WTC11 (cell line): ENCODE measurements at regions not wholly inside any gene's neighbourhood (a gene's known extent, or its start where the extent isn't known, plus 50 kb on each side); places are given as distances from the start of the nearest gene placed in this dataset.

ENCODE experiments used
- ATAC-seq: fragments of 200-7000 bp; cut with Tn5 transposase; 2 replicates; pipeline ENCODE4 v1.10.0; 2021; ENCODE audit warnings: mild to moderate bottlenecking, moderate library complexity
- CTCF ChIA-PET: fragments of 300-600 bp; sonication (Branson Sonifier 250); formaldehyde crosslinking; loops from one replicate; lab custom pipeline; 2021; ENCODE audit warnings: antibody characterized with exemption; lab: Charles Lee
- POLR2A ChIA-PET: fragments of 350-600 bp; sonication (Branson Sonifier 250); formaldehyde crosslinking; loops from one replicate; lab custom pipeline; 2021; ENCODE audit warnings: antibody characterized with exemption; lab: Charles Lee
- DNase-seq: peaks from one replicate; pipeline ENCODE4 v3.0.0; 2021; ENCODE audit warnings: low spot score
- H3K27ac Mint-ChIP-seq: 2 replicates; pipeline ENCODE4 v1.8.0; 2021; ENCODE audit warnings: mixed read lengths
- H3K27me3 Mint-ChIP-seq: 2 replicates; pipeline ENCODE4 v1.8.0; 2021; ENCODE audit warnings: low read depth, mild to moderate bottlenecking, moderate library complexity, mixed read lengths
- H3K36me3 Mint-ChIP-seq: 2 replicates; pipeline ENCODE4 v1.8.0; 2021; ENCODE audit warnings: mixed read lengths
- H3K4me1 Mint-ChIP-seq: 2 replicates; pipeline ENCODE4 v1.8.0; 2022; ENCODE audit warnings: mixed read lengths
- H3K4me3 Mint-ChIP-seq: 2 replicates; pipeline ENCODE4 v1.8.0; 2021; ENCODE audit warnings: mild to moderate bottlenecking, moderate library complexity, mixed read lengths
- H3K9me3 Mint-ChIP-seq: 2 replicates; pipeline ENCODE4 v1.8.0; 2021; ENCODE audit warnings: mixed read lengths
- ATF3 ChIP-seq: sonication (generic); formaldehyde crosslinking; conservative IDR thresholded peaks from 2 replicates; pipeline ENCODE4 v1.8.1; 2022; ENCODE audit warnings: mild to moderate bottlenecking, missing genetic modification reagents
- CREB1 ChIP-seq: sonication (generic); formaldehyde crosslinking; IDR thresholded peaks from 2 replicates; pipeline ENCODE4 v1.8.0; 2023; ENCODE audit warnings: mild to moderate bottlenecking, missing genetic modification reagents
- CTCF ChIP-seq: fragments of 200-600 bp; IDR thresholded peaks from 2 replicates; pipeline ENCODE4 v1.8.0; 2022; ENCODE audit warnings: antibody characterized with exemption
- ESRRA ChIP-seq: sonication (generic); formaldehyde crosslinking; IDR thresholded peaks from 2 replicates; pipeline ENCODE4 v1.8.1; 2022; ENCODE audit warnings: mild to moderate bottlenecking, missing genetic modification reagents, borderline replicate concordance
- GABPB1 ChIP-seq: sonication (generic); formaldehyde crosslinking; IDR thresholded peaks from 2 replicates; pipeline ENCODE4 v1.8.1; 2023; ENCODE audit warnings: mild to moderate bottlenecking, missing genetic modification reagents
- IRF1 ChIP-seq: sonication (generic); formaldehyde crosslinking; IDR thresholded peaks from 2 replicates; pipeline ENCODE4 v1.8.0; 2023; ENCODE audit warnings: missing genetic modification reagents
- JAZF1 ChIP-seq: fragments of 250-450 bp; sonication (Bioruptor Pico); IDR thresholded peaks from 2 replicates; pipeline ENCODE4 v1.9.0; 2021; ENCODE audit warnings: moderate library complexity, mild to moderate bottlenecking, inconsistent platforms
- NFATC4 ChIP-seq: fragments of 250-450 bp; sonication (Bioruptor Pico); IDR thresholded peaks from 2 replicates; pipeline ENCODE4 v1.9.0; 2021; ENCODE audit warnings: mild to moderate bottlenecking
- NFE2L1 ChIP-seq: sonication (generic); formaldehyde crosslinking; IDR thresholded peaks from 2 replicates; pipeline ENCODE4 v1.8.1; 2023; ENCODE audit warnings: missing genetic modification reagents
- NR1H2 ChIP-seq: sonication (generic); formaldehyde crosslinking; IDR thresholded peaks from 2 replicates; pipeline ENCODE4 v1.9.0; 2021; ENCODE audit warnings: mild to moderate bottlenecking, moderate library complexity, missing genetic modification reagents
- NR2C2 ChIP-seq: sonication (generic); formaldehyde crosslinking; IDR thresholded peaks from 2 replicates; pipeline ENCODE4 v1.8.0; 2022; ENCODE audit warnings: mild to moderate bottlenecking, missing genetic modification reagents
- PRDM15 ChIP-seq: sonication (generic); formaldehyde crosslinking; IDR thresholded peaks from 2 replicates; pipeline ENCODE4 v1.8.0; 2022; ENCODE audit warnings: missing genetic modification reagents
- PRRX2 ChIP-seq: fragments of 250-450 bp; sonication (Bioruptor Pico); IDR thresholded peaks from 2 replicates; pipeline ENCODE4 v1.8.0; 2021; ENCODE audit warnings: mild to moderate bottlenecking
- SMAD4 ChIP-seq: sonication (generic); formaldehyde crosslinking; IDR thresholded peaks from 2 replicates; pipeline ENCODE4 v1.8.0; 2022; ENCODE audit warnings: mild to moderate bottlenecking, missing genetic modification reagents
- SOX15 ChIP-seq: fragments of 250-450 bp; sonication (Bioruptor Pico); IDR thresholded peaks from 2 replicates; pipeline ENCODE4 v1.9.0; 2021; ENCODE audit warnings: mild to moderate bottlenecking
- TCF7 ChIP-seq: sonication (generic); formaldehyde crosslinking; IDR thresholded peaks from 2 replicates; pipeline ENCODE4 v1.8.0; 2022; ENCODE audit warnings: mild to moderate bottlenecking, low read depth, missing genetic modification reagents, moderate library complexity
- ZBTB43 ChIP-seq: sonication (generic); formaldehyde crosslinking; IDR thresholded peaks from 2 replicates; pipeline ENCODE4 v1.8.1; 2023; ENCODE audit warnings: mild to moderate bottlenecking, missing genetic modification reagents
- ZMAT4 ChIP-seq: fragments of 250-450 bp; sonication (Bioruptor Pico); IDR thresholded peaks from 2 replicates; pipeline ENCODE4 v1.9.0; 2021; ENCODE audit warnings: mild to moderate bottlenecking
- ZNF121 ChIP-seq: sonication (generic); formaldehyde crosslinking; IDR thresholded peaks from 2 replicates; pipeline ENCODE4 v1.8.0; 2023; ENCODE audit warnings: missing genetic modification reagents
- ZNF281 ChIP-seq: sonication (generic); formaldehyde crosslinking; IDR thresholded peaks from 2 replicates; pipeline ENCODE4 v1.8.0; 2023; ENCODE audit warnings: mild to moderate bottlenecking, missing genetic modification reagents
- ZNF671 ChIP-seq: fragments of 250-450 bp; sonication (Bioruptor Pico); IDR thresholded peaks from 2 replicates; pipeline ENCODE4 v1.8.0; 2021; ENCODE audit warnings: mild to moderate bottlenecking

- CTCF ChIA-PET: no interaction called here
- Mint-ChIP-seq H3K4me1 (no peaks in the 10 kb centered on the region), H3K4me3 (no peak overlapping the region), H3K27me3 (peaks cover 6% of the 10 kb centered on the region; the same call in 1 of the 2 replicates), H3K27ac (no peak overlapping the region), H3K36me3 (peaks cover 12% of the 10 kb centered on the region), H3K9me3 (peaks cover 17% of the 10 kb centered on the region)
- POLR2A ChIA-PET: no interaction called here
- DNase-seq: no peak
- TF ChIP-seq ZBTB43 (CRISPR knock-in tag) (no peak), ZNF671 (CRISPR knock-in tag) (no peak), JAZF1 (CRISPR knock-in tag) (no peak), ATF3 (no peak), TCF7 (CRISPR knock-in tag) (no peak), ZNF121 (CRISPR knock-in tag) (no peak)
- ATAC-seq: no peak
Observed at GRCh38 chr2:42864222-42864621, 71.8 kb upstream of the HAAO start.

GRCh38 chr2:42863751-42864150, 71.4 kb upstream of the HAAO start:
- ChIA-PET CTCF (no interaction called here), POLR2A (no interaction called here)
- H3K4me1 Mint-ChIP-seq: no peaks in the 10 kb centered on the region
- no peak overlapping the region for H3K27ac Mint-ChIP-seq
- no peak for DNase-seq
- no peak overlapping the region for H3K4me3 Mint-ChIP-seq
- peaks cover 12% of the 10 kb centered on the region for H3K9me3 Mint-ChIP-seq
- no peak for ATAC-seq
- peaks cover 2% of the 10 kb centered on the region; the same call in 1 of the 2 replicates for H3K27me3 Mint-ChIP-seq
- TF ChIP-seq PRDM15 (CRISPR knock-in tag) (no peak), NR2C2 (CRISPR knock-in tag) (no peak), GABPB1 (CRISPR knock-in tag) (no peak), CTCF (no peak), IRF1 (CRISPR knock-in tag) (no peak), SOX15 (CRISPR knock-in tag) (no peak), SMAD4 (no peak), PRRX2 (CRISPR knock-in tag) (no peak), TCF7 (CRISPR knock-in tag) (no peak), NR1H2 (no peak), CREB1 (CRISPR knock-in tag) (no peak), ZMAT4 (CRISPR knock-in tag) (no peak), NFE2L1 (CRISPR knock-in tag) (no peak), ZNF281 (CRISPR knock-in tag) (no peak), NFATC4 (CRISPR knock-in tag) (no peak), ESRRA (CRISPR knock-in tag) (no peak)
- H3K36me3 Mint-ChIP-seq: peaks cover 8% of the 10 kb centered on the region
